ENCODE measurements at regions not wholly inside any gene's neighbourhood (a gene's known extent, or its start where the extent isn't known, plus 50 kb on each side); places are given as distances from the start of the nearest gene placed in this dataset.

DNA sequence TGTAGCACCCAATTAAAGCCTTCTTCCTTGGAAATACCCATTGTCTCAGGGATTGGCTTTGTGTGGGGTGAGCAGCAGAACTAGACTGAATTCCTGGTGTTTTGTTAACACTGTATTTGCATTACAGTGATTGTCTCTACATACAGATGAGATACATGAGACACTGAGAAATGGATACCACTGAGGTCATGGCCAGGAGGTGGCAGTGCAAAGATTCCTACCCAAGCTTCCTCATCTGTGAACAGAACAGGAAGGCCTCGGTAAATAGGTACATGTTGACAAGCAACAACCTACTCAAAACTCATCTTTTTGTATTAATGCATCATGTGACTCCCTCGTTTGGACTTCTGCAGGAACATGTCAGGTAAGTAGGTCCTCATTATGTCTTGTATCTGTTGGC lies 445.8 kb upstream of the RGPD4 start:
- WGBS (ENCODE audit: insufficient coverage, low coverage, missing lambda C conversion rate), result 0% methylated on average over 2 of the region's 2 CpGs
- Histone ChIP-seq H3K27ac (ENCODE audit: extremely low read depth, low read depth, low read length) (no peak overlapping the region), H3K9ac (ENCODE audit: insufficient read depth in 1 of 2, low read depth in 2 of 2, low read length in 2 of 2) (no peak overlapping the region), H3K9me3 (replicated peaks; ENCODE audit: control insufficient read depth, insufficient read depth, low read depth, low read length) (no peaks in the 10 kb centered on the region), H3K4me3 (no peak overlapping the region), H3K4me1 (replicated peaks in 1 of 2; ENCODE audit: control insufficient read depth in 2 of 2, insufficient read depth in 2 of 2, low read length in 2 of 2) (no peaks in the 10 kb centered on the region), H4K20me1 (replicated peaks; ENCODE audit: control insufficient read depth, insufficient read depth, low read length) (no peaks in the 10 kb centered on the region), H3K79me2 (ENCODE audit: control insufficient read depth, insufficient read depth, low read length) (no peaks in the 10 kb centered on the region), H3K36me3 (ENCODE audit: control insufficient read depth, insufficient read depth, low read length) (no peaks in the 10 kb centered on the region), H3K27me3 (ENCODE audit: control insufficient read depth in 2 of 2, insufficient read depth in 2 of 2, low read length in 2 of 2) (no peaks in the 10 kb centered on the region), H2AFZ (ENCODE audit: low read depth, low read length) (no peak overlapping the region), H3K9me1 (ENCODE audit: control insufficient read depth, insufficient read depth, low read length) (no peaks in the 10 kb centered on the region), H3K4me2 (ENCODE audit: insufficient read depth, low read length) (no peak overlapping the region)
- TF ChIP-seq, protein P1, sequence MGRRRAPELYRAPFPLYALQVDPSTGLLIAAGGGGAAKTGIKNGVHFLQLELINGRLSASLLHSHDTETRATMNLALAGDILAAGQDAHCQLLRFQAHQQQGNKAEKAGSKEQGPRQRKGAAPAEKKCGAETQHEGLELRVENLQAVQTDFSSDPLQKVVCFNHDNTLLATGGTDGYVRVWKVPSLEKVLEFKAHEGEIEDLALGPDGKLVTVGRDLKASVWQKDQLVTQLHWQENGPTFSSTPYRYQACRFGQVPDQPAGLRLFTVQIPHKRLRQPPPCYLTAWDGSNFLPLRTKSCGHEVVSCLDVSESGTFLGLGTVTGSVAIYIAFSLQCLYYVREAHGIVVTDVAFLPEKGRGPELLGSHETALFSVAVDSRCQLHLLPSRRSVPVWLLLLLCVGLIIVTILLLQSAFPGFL (CRISPR knock-in tag; IDR thresholded peaks at IDR 0.05), result no peak
- TF ChIP-seq ETV1 (tag; conservative IDR thresholded peaks at IDR 0.05; ENCODE audit: low read depth) (no peak), TFAM (CRISPR knock-in tag; conservative IDR thresholded peaks at IDR 0.05) (no peak), JUND (IDR thresholded peaks at IDR 0.05; ENCODE audit: borderline replicate concordance, low read depth, low read length) (no peak), JUND (tag; IDR thresholded peaks at IDR 0.05; ENCODE audit: borderline replicate concordance, low read depth, low read length) (no peak), TEAD1 (CRISPR knock-in tag; IDR thresholded peaks at IDR 0.05) (no peak), ASH1L (IDR thresholded peaks at IDR 0.05; ENCODE audit: borderline replicate concordance, low read depth, partially characterized antibody) (no peak), RBM17 (IDR thresholded peaks at IDR 0.05; ENCODE audit: borderline replicate concordance, low read depth, low read length) (no peak), NFATC3 (IDR thresholded peaks at IDR 0.05) (no peak), ARID1B (IDR thresholded peaks at IDR 0.05) (no peak), SMAD4 (CRISPR knock-in tag; conservative IDR thresholded peaks at IDR 0.05) (no peak), ZNF436 (CRISPR knock-in tag; IDR thresholded peaks at IDR 0.05) (no peak), CHD4 (IDR thresholded peaks at IDR 0.05; ENCODE audit: insufficient read depth, insufficient replicate concordance, low read depth, low read length, poor library complexity, severe bottlenecking) (no peak), POLR2A (conservative IDR thresholded peaks at IDR 0.05) (no peak), ZNF384 (IDR thresholded peaks at IDR 0.05; ENCODE audit: low read depth, low read length) (no peak), ZNF212 (CRISPR knock-in tag; IDR thresholded peaks at IDR 0.05) (no peak), DIDO1 (tag; IDR thresholded peaks at IDR 0.05; ENCODE audit: low read depth) (no peak)
- TF ChIP-seq, protein P2, sequence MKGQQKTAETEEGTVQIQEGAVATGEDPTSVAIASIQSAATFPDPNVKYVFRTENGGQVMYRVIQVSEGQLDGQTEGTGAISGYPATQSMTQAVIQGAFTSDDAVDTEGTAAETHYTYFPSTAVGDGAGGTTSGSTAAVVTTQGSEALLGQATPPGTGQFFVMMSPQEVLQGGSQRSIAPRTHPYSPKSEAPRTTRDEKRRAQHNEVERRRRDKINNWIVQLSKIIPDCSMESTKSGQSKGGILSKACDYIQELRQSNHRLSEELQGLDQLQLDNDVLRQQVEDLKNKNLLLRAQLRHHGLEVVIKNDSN (CRISPR knock-in tag; IDR thresholded peaks at IDR 0.05), result no peak
- TF ChIP-seq, protein P3, sequence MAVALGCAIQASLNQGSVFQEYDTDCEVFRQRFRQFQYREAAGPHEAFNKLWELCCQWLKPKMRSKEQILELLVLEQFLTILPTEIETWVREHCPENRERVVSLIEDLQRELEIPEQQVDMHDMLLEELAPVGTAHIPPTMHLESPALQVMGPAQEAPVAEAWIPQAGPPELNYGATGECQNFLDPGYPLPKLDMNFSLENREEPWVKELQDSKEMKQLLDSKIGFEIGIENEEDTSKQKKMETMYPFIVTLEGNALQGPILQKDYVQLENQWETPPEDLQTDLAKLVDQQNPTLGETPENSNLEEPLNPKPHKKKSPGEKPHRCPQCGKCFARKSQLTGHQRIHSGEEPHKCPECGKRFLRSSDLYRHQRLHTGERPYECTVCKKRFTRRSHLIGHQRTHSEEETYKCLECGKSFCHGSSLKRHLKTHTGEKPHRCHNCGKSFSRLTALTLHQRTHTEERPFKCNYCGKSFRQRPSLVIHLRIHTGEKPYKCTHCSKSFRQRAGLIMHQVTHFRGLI (CRISPR knock-in tag; IDR thresholded peaks at IDR 0.05), result no peak
- no peak for DNase-seq (ENCODE audit: extremely low read depth in 1 of 4, low spot score in 3 of 4)
- no peak for ATAC-seq
- POLR2A ChIA-PET, result no interaction called here
- no peak for FAIRE-seq
- in situ Hi-C loops (cut with MboI) (no loop called here), intact Hi-C loops (cut with micrococcal nuclease) (no loop called here)
- no TSS peak for BruUV-seq (replicated peaks)
- CTCF ChIA-PET (ENCODE audit: low intra/inter-chr PET ratio), result no interaction called here

Data from K562 (cell line).